MM.1S (cell line): ENCODE measurements at regions not wholly inside any gene's neighbourhood (a gene's known extent, or its start where the extent isn't known, plus 50 kb on each side); places are given as distances from the start of the nearest gene placed in this dataset.

Experiments used
- CTCF ChIP-seq: fragments of 300-600 bp; sonication (generic); IDR thresholded peaks from 2 replicates; pipeline ENCODE4 v1.5.1; 2016; ENCODE audit warnings: antibody characterized with exemption, low read length, mixed read lengths
- EZH2 ChIP-seq: fragments of 300-600 bp; sonication (generic); optimal IDR thresholded peaks from 2 replicates; pipeline ENCODE3; 2017; ENCODE audit warnings: low read depth, mild to moderate bottlenecking, antibody characterized with exemption, low read length, mixed read lengths

GRCh38 chr13:99871249-99871898, 100.2 kb downstream of the ZIC5 start:
- TF ChIP-seq CTCF (no peak), EZH2 (no peak)
